AG20443 (cell line): ENCODE measurements at regions not wholly inside any gene's neighbourhood (a gene's known extent, or its start where the extent isn't known, plus 50 kb on each side); places are given as distances from the start of the nearest gene placed in this dataset.

Source experiments
- DNase-seq: peaks from one replicate; pipeline ENCODE4 v3.0.0; 2012; ENCODE audit warnings: low spot score, mixed read lengths

DNA sequence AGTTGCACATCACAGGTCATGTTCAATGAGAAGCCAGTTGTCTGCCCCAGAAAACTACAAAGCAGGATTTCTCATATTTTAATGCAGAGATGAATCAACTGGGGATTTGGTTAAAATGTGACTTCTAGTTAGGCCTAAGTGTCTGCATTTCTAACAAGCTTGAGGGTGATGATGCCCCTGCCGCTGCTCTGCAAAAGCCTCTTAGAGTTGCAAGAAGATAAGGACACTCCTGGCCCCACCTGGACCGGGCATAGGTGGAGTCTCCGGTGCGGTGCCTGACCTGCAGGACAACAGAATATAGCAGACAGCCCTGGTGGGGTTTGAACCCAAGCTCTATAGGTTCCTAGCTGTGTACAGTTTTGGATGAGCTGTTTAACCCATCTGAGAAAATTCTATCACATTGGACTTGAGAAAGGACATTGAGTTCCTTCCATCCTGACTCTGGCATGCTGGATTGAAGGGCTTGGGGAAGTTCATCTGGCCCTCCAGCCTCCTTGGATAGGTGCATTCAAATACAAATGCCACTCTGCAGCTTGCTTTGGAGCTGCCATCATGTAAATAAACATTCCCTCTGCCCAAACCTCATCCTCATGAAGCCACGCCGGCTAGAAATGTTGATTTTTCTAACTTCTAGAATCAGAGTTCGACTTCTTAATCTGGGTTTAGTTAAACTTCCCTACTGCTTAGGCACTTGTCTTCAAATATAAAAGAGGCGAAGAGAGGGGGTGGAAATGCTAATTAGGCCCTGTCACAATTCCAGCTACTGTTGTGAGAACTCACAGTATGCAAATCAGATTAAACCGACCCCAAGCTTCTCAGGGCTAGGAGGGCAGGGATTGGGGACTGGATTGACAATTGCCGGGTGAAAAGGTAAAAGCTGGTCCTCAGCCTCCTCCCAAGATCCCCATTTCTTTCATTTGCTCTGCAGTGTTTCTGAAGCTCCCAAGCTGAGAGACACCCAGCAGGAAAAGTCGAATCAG is 1225.6 kb downstream of the VRK1 start:
- no peak for DNase-seq

- no peak for DNase-seq
Measured at GRCh38 chr14:98028162-98028561, 1231.0 kb downstream of the VRK1 start.

DNA sequence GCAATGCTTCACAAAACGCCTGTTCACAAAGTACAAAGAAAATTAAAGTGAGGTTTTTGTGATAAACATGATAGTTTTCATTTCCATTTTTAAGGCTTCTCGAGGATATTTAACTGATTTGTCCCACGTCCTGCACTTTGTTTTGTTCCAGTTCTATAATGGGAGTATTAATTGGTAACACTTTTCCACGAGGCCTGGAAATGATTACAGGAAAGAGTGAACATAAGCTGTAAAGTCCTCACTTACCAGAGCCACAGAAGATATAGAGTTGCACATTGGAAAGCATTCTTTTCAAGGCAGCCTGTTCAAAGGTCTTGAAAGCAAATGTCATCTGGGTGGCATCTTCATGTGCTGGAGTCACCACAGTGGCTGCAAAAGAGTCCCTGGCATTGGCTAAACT is 1236.6 kb downstream of the BCL11B start:
- no peak for DNase-seq

DNA sequence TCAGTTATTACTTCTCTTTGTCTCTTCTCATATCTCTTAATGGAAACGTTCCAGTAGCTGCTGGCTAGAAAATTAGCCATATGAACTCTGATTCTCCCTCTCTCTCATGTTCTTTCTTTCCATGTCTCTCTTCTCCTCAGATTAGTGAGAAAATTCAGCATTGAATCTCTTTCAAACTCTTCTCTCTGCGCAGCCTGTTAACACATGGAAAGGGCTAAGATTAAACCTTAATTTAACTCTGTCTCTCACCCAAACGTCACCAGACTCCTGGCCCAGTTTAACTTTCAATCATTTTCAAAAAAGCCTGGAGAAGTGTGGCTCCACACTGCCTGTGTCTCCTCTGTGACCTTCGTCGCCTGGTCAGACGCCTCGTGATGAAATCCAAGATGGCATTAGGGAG is 1234.2 kb downstream of the BCL11B start:
- DNase-seq = no peak

DNA sequence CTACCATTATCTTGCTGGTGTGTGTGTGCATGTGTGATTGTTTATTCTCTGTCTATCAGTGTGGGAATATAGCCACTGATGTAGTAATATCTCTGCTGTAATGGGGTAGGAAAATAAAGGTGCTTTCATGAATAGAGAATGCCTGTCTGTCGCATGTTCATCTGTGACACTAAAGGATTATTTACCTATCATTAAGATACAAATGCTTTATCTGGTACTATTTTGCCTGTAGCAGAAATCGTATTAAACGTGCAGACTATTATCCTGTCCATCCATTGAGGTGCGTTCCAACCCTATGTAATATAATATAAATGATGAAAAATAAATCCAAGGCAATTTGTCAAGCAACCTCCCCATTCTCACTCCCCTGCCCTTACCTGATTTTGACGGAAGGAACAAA is 1215.1 kb downstream of the BCL11B start:
- DNase-seq = no peak

GRCh38 chr14:98059106-98059505 is 1212.9 kb downstream of the BCL11B start:
- no peak for DNase-seq

DNA sequence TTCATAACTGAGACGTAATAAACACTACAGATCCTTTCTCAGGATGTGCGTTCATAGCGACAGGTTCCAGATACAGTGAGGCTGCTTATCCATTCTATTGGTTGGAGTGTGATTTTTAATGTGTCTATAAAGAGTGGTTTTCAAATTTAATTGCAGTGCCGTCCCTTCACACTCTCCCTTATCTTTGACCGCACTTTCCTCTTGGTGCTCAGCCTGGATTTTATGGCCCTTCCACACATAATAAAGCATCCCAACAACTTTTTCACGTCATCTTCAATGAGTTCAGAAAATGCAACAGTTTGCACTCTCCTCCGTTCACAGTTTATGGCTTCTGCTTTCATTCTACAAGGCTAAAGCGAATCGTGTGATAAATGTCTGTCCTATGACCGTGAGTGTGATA is 1209.9 kb downstream of the BCL11B start:
- no peak for DNase-seq

DNA sequence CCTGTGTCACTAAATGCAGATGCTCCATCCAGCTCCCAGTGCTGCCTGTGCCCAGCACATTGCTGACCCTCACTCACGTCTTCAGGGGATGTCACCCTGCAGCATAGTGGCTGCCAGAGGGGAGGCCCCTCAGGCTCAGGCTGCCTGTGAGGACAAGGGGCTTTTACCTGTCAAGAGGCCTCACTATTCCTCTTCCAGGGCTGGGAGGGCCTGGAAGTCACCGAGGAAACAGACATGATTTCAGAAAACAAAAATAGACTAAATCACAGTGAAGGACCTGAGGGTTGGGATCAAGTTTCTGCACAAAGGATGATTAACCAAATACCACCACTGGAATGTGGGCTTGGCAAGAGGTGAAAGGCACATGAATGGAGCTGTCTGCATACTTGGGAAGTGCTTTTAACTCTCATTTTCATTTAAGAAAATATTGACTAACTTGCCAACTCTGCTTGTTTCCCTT is 1202.3 kb downstream of the BCL11B start:
- no peak for DNase-seq

DNA sequence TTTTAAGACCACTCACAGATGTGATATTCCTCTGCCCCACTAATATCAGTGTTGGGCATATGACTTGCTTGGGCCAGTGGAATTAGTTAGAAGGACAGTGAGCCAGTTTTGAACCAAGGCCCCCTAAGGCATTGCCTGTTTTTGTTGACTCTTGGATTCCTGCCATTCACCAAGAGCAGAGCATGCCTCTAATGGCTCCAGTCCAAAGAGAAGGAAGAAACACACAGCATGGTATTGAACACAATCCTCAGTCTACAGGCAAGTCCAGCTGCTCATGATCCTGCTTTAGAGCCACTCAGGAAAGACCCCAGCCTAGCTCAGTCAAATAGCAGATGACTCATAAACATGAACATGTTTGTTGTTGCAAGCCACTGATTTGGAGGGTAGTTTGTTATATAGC is 1201.5 kb downstream of the BCL11B start:
- DNase-seq = no peak

DNA sequence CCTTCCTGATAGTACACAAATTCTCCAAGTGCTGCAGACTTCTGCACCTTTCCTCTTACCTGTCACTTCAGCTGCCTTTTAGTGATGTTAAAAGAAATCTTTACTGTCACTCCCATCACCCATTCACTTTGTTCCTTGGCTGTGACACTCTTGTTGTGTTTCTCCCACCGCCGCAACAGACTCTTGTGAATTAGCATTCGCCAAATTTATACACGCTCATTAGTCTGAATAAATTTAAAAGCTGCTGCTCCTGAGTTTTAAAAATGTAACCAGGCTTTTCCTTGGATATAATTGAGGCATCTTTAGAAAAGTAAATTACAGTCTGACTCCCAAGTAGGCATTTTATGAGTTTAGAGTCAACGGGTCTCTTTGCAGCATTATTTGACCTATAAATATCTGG is 1197.9 kb downstream of the BCL11B start:
- DNase-seq = no peak

- no peak for DNase-seq
Measured at GRCh38 chr14:98077176-98077575, 1194.8 kb downstream of the BCL11B start.

DNA sequence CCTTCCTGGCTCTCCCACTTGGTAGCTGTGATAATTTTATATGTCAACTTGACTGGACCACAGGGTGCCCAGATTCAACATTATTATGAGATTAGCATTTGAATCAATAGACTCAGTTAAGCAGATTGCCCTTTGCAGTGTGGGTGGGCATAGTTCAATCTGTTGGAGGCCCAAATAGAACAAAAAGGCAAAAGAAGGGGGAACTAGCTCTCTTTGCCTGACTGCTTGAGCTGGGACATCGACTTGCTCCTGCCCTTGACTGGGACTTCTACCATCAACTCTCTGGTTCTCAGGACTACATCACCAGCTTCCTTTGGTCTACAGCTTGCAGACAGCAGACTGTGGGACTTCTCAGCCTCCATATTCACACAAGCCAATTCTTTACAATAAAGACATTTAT is 1189.2 kb downstream of the BCL11B start:
- no peak for DNase-seq

GRCh38 chr14:98085751-98086150 is 1186.2 kb downstream of the BCL11B start:
- DNase-seq = no peak

DNA sequence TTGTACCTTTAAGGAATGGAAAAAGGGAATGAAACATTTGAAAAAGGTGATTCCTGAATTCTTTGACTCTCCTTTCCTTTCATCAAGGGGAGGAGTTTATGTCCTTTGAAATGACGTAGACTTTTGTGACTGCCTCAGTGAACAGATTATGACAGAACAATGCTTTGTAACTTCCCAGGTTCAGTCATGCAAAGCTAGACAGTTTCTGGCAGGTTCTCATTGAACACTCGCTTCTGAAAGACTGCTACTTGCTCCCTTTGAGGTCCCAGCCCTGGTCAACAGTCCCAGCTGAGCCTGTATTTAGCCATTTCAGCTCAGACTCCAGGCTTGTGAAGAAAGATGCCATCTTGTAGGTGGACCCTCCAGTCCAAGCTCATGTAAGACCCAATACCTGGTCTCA is 1178.9 kb downstream of the BCL11B start:
- no peak for DNase-seq

DNA sequence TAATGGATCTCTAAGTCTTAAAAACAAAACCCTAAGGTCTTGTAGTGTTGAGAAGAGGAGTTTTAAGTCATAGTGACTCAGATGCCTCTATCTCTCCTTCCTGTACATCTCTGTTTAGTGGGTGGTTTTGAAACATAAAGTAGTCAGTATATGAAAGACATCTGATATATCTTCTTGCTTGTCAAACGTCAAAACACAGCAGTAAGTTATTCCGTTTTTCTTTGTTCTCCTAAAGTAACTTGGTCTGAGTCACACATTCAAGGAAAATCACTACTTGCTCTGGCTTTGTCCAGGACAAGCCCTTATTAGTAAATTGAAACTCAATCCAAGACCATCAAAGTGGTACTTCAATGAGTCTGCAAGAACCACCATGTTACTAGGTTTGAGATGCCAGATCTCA is 1172.5 kb downstream of the BCL11B start:
- no peak for DNase-seq

GRCh38 chr14:98101323-98101722 is 1170.7 kb downstream of the BCL11B start:
- DNase-seq = no peak

DNA sequence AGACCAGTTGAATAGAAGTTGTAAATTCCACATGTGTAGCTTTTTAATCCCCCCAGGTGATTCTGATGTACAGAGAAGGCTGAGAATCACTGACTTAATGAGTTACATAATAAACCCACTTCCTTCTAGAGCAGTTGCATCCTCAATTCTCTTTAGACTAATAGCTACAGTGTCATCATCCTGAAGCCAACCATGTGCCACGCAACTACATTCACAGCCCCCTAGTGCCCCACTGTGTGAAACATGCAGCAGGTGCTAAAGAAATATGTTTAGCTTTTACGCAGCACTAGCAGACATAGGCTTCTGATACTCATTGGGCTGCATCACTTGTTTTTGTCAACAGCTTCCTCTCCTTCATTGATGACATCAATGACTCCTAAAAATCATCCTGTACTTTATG is 1168.3 kb downstream of the BCL11B start:
- no peak for DNase-seq

- no peak for DNase-seq
Measured at GRCh38 chr14:98109326-98109725, 1162.7 kb downstream of the BCL11B start.

GRCh38 chr14:98112194-98112780 is 1159.7 kb downstream of the BCL11B start:
- DNase-seq = no peak

GRCh38 chr14:98114122-98114895 is 1157.7 kb downstream of the BCL11B start:
- DNase-seq = no peak

GRCh38 chr14:98114946-98115345 is 1157.1 kb downstream of the BCL11B start:
- no peak for DNase-seq

GRCh38 chr14:98118749-98119148 is 1153.2 kb downstream of the BCL11B start:
- no peak for DNase-seq

GRCh38 chr14:98119739-98120138 is 1152.3 kb downstream of the BCL11B start:
- no peak for DNase-seq
